Lower leg skin (tissue), 3 donors: ENCODE measurements at regions not wholly inside any gene's neighbourhood (a gene's known extent, or its start where the extent isn't known, plus 50 kb on each side); places are given as distances from the start of the nearest gene placed in this dataset.

Source experiments
- POLR2A ChIP-seq, 2 donors: fragments of 450-650 bp; IDR thresholded peaks; one replicate each; pipeline ENCODE4 v1.6.1; 2016 to 2017; ENCODE audit warnings: antibody characterized with exemption in 2 of 2, mild to moderate bottlenecking in 1 of 2, moderate library complexity in 1 of 2
- TF ChIP-seq, protein P1 (sequence below), 3 donors: fragments of 450-650 bp; IDR thresholded peaks; one replicate each; pipeline ENCODE4 v1.5.1; 2016; ENCODE audit warnings: antibody characterized with exemption in 3 of 3, mild to moderate bottlenecking in 3 of 3, moderate library complexity in 2 of 3

DNA sequence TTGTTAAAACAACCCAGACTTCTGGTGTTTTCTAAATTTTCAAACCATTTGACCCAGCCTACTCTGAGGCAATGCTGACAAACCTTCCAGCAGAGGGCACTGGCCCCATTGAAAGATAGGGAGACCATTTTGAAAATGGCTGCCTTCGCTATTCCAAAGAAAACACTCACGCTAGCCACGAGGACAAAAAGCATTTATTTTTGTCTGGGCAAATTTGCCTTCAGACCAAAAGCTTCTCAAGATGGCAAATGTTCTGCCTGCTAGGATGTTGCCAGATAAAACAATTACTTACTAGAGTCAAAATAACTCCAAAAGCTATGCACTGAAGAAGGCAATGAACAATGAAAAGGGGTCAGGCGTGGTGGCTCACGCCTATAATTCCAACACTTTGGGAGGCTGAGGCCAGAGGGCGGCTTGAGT, 296.7 kb upstream of the IRX5 start:
- TF ChIP-seq, protein P1, sequence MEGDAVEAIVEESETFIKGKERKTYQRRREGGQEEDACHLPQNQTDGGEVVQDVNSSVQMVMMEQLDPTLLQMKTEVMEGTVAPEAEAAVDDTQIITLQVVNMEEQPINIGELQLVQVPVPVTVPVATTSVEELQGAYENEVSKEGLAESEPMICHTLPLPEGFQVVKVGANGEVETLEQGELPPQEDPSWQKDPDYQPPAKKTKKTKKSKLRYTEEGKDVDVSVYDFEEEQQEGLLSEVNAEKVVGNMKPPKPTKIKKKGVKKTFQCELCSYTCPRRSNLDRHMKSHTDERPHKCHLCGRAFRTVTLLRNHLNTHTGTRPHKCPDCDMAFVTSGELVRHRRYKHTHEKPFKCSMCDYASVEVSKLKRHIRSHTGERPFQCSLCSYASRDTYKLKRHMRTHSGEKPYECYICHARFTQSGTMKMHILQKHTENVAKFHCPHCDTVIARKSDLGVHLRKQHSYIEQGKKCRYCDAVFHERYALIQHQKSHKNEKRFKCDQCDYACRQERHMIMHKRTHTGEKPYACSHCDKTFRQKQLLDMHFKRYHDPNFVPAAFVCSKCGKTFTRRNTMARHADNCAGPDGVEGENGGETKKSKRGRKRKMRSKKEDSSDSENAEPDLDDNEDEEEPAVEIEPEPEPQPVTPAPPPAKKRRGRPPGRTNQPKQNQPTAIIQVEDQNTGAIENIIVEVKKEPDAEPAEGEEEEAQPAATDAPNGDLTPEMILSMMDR (IDR thresholded peaks at IDR 0.05), result no peak
- no peak for TF ChIP-seq POLR2A (IDR thresholded peaks at IDR 0.05)
